ENCODE measurements at regions not wholly inside any gene's neighbourhood (a gene's known extent, or its start where the extent isn't known, plus 50 kb on each side); places are given as distances from the start of the nearest gene placed in this dataset.
"Not testable (repeated sequence)": the region's sequence is repeated elsewhere in the genome, so short reads cannot be mapped to it uniquely, and the experiment has no call there.

GRCh38 chr21:25462517-25462971 lies 144.7 kb downstream of the MRPL39 start:
- no peak overlapping the region for H3K4me3 ChIP-seq
- no peak for DNase-seq (ENCODE audit: low spot score in 2 of 2)
- H3K9me3 ChIP-seq: no peaks in the 10 kb centered on the region
- H3K36me3 ChIP-seq (replicated peaks): no peaks in the 10 kb centered on the region
- H3K27me3 ChIP-seq (ENCODE audit: low read depth): no peaks in the 10 kb centered on the region
- in situ Hi-C loops (cut with MboI; ENCODE audit: low sequenced_read_pairs): no loop called here
- H3K4me1 ChIP-seq: no peaks in the 10 kb centered on the region

- Histone ChIP-seq H3K4me1 (no peaks in the 10 kb centered on the region), H3K36me3 (replicated peaks) (no peaks in the 10 kb centered on the region), H3K9me3 (no peaks in the 10 kb centered on the region), H3K4me3 (no peak overlapping the region), H3K27me3 (ENCODE audit: low read depth) (no peaks in the 10 kb centered on the region)
- no peak for DNase-seq (ENCODE audit: low spot score in 2 of 2)
- in situ Hi-C loops (cut with MboI; ENCODE audit: low sequenced_read_pairs): no loop called here
Measured at GRCh38 chr21:25461725-25462124, 145.6 kb downstream of the MRPL39 start.

- Histone ChIP-seq H3K9me3 (no peaks in the 10 kb centered on the region), H3K36me3 (replicated peaks) (no peaks in the 10 kb centered on the region), H3K27me3 (ENCODE audit: low read depth) (no peaks in the 10 kb centered on the region), H3K4me1 (no peaks in the 10 kb centered on the region), H3K4me3 (no peak overlapping the region)
- DNase-seq (ENCODE audit: low spot score in 2 of 2): no peak
- in situ Hi-C loops (cut with MboI; ENCODE audit: low sequenced_read_pairs): no loop called here
Measured at GRCh38 chr21:25459993-25460392, 147.3 kb downstream of the MRPL39 start.

- H3K27me3 ChIP-seq (ENCODE audit: low read depth): no peaks in the 10 kb centered on the region
- H3K36me3 ChIP-seq (replicated peaks): no peaks in the 10 kb centered on the region
- no peak for DNase-seq (ENCODE audit: low spot score in 2 of 2)
- no peak overlapping the region for H3K4me3 ChIP-seq
- no peaks in the 10 kb centered on the region for H3K9me3 ChIP-seq
- in situ Hi-C loops (cut with MboI; ENCODE audit: low sequenced_read_pairs): no loop called here
- H3K4me1 ChIP-seq: no peaks in the 10 kb centered on the region
Measured at GRCh38 chr21:25459365-25459764, 147.9 kb downstream of the MRPL39 start.

GRCh38 chr21:25458484-25458883 lies 148.8 kb downstream of the MRPL39 start:
- Histone ChIP-seq H3K9me3 (no peaks in the 10 kb centered on the region), H3K27me3 (ENCODE audit: low read depth) (no peaks in the 10 kb centered on the region), H3K4me1 (no peaks in the 10 kb centered on the region), H3K36me3 (replicated peaks) (no peaks in the 10 kb centered on the region), H3K4me3 (no peak overlapping the region)
- DNase-seq (ENCODE audit: low spot score in 2 of 2): no peak
- in situ Hi-C loops (cut with MboI; ENCODE audit: low sequenced_read_pairs): no loop called here

- Histone ChIP-seq H3K27me3 (ENCODE audit: low read depth) (no peaks in the 10 kb centered on the region), H3K36me3 (replicated peaks) (no peaks in the 10 kb centered on the region), H3K4me3 (no peak overlapping the region), H3K9me3 (no peaks in the 10 kb centered on the region), H3K4me1 (no peaks in the 10 kb centered on the region)
- in situ Hi-C loops (cut with MboI; ENCODE audit: low sequenced_read_pairs): no loop called here
- DNase-seq (ENCODE audit: low spot score in 2 of 2): no peak
Measured at GRCh38 chr21:25457946-25458345, 149.3 kb downstream of the MRPL39 start.

GRCh38 chr21:25457411-25457810 lies 149.9 kb downstream of the MRPL39 start:
- no peaks in the 10 kb centered on the region for H3K4me1 ChIP-seq
- H3K4me3 ChIP-seq: no peak overlapping the region
- H3K9me3 ChIP-seq: no peaks in the 10 kb centered on the region
- no peaks in the 10 kb centered on the region for H3K36me3 ChIP-seq (replicated peaks)
- no peak for DNase-seq (ENCODE audit: low spot score in 2 of 2)
- in situ Hi-C loops (cut with MboI; ENCODE audit: low sequenced_read_pairs): no loop called here
- H3K27me3 ChIP-seq (ENCODE audit: low read depth): no peaks in the 10 kb centered on the region

GRCh38 chr21:25456672-25457071 lies 150.6 kb downstream of the MRPL39 start:
- Histone ChIP-seq H3K9me3 (no peaks in the 10 kb centered on the region), H3K36me3 (replicated peaks) (no peaks in the 10 kb centered on the region), H3K27me3 (ENCODE audit: low read depth) (no peaks in the 10 kb centered on the region), H3K4me1 (no peaks in the 10 kb centered on the region), H3K4me3 (no peak overlapping the region)
- in situ Hi-C loops (cut with MboI; ENCODE audit: low sequenced_read_pairs): no loop called here
- DNase-seq (ENCODE audit: low spot score in 2 of 2): no peak

GRCh38 chr21:25453524-25453923 lies 153.8 kb downstream of the MRPL39 start:
- H3K4me3 ChIP-seq: no peak overlapping the region
- DNase-seq (ENCODE audit: low spot score in 2 of 2): no peak
- in situ Hi-C loops (cut with MboI; ENCODE audit: low sequenced_read_pairs): no loop called here
- no peaks in the 10 kb centered on the region for H3K4me1 ChIP-seq
- no peaks in the 10 kb centered on the region for H3K9me3 ChIP-seq
- H3K36me3 ChIP-seq (replicated peaks): no peaks in the 10 kb centered on the region
- no peaks in the 10 kb centered on the region for H3K27me3 ChIP-seq (ENCODE audit: low read depth)

GRCh38 chr21:25449950-25450349 lies 157.3 kb downstream of the MRPL39 start:
- DNase-seq (ENCODE audit: low spot score in 2 of 2): no peak
- in situ Hi-C loops (cut with MboI; ENCODE audit: low sequenced_read_pairs): no loop called here
- H3K9me3 ChIP-seq: no peaks in the 10 kb centered on the region
- no peaks in the 10 kb centered on the region for H3K4me1 ChIP-seq
- H3K27me3 ChIP-seq (ENCODE audit: low read depth): no peaks in the 10 kb centered on the region
- no peaks in the 10 kb centered on the region for H3K36me3 ChIP-seq (replicated peaks)
- no peak overlapping the region for H3K4me3 ChIP-seq

- H3K4me3 ChIP-seq: no peak overlapping the region
- in situ Hi-C loops (cut with MboI; ENCODE audit: low sequenced_read_pairs): no loop called here
- peak in 1 of 2 experiments; percentile 11 for DNase-seq (ENCODE audit: low spot score in 2 of 2)
- H3K36me3 ChIP-seq (replicated peaks): no peaks in the 10 kb centered on the region
- no peaks in the 10 kb centered on the region for H3K4me1 ChIP-seq
- H3K27me3 ChIP-seq (ENCODE audit: low read depth): no peaks in the 10 kb centered on the region
- no peaks in the 10 kb centered on the region for H3K9me3 ChIP-seq
Measured at GRCh38 chr21:25441835-25442234, 165.4 kb downstream of the MRPL39 start.

- H3K36me3 ChIP-seq (replicated peaks); DNase-seq (ENCODE audit: low spot score in 2 of 2); H3K4me1 ChIP-seq; H3K9me3 ChIP-seq; H3K27me3 ChIP-seq (ENCODE audit: low read depth); H3K4me3 ChIP-seq; in situ Hi-C loops (cut with MboI; ENCODE audit: low sequenced_read_pairs): not testable (repeated sequence)
Measured at GRCh38 chr21:25437465-25437864, 169.8 kb downstream of the MRPL39 start.

- H3K27me3 ChIP-seq (ENCODE audit: low read depth): no peaks in the 10 kb centered on the region; the same call in 1 of the 2 replicates
- DNase-seq (ENCODE audit: low spot score in 2 of 2): no peak
- in situ Hi-C loops (cut with MboI; ENCODE audit: low sequenced_read_pairs): no loop called here
- H3K4me3 ChIP-seq: no peak overlapping the region
- H3K36me3 ChIP-seq (replicated peaks): no peaks in the 10 kb centered on the region
- no peaks in the 10 kb centered on the region for H3K9me3 ChIP-seq
- no peaks in the 10 kb centered on the region for H3K4me1 ChIP-seq
Measured at GRCh38 chr21:25428537-25428936, 178.7 kb downstream of the MRPL39 start.

GRCh38 chr21:25427828-25428227 lies 179.5 kb downstream of the MRPL39 start:
- H3K27me3 ChIP-seq (ENCODE audit: low read depth): no peaks in the 10 kb centered on the region; the same call in 1 of the 2 replicates
- no peaks in the 10 kb centered on the region for H3K4me1 ChIP-seq
- in situ Hi-C loops (cut with MboI; ENCODE audit: low sequenced_read_pairs): no loop called here
- no peak for DNase-seq (ENCODE audit: low spot score in 2 of 2)
- H3K4me3 ChIP-seq: no peak overlapping the region
- no peaks in the 10 kb centered on the region for H3K36me3 ChIP-seq (replicated peaks)
- no peaks in the 10 kb centered on the region for H3K9me3 ChIP-seq

GRCh38 chr21:25426580-25426979 lies 180.7 kb downstream of the MRPL39 start:
- Histone ChIP-seq H3K27me3 (ENCODE audit: low read depth) (no peaks in the 10 kb centered on the region; the same call in 1 of the 2 replicates), H3K4me3 (no peak overlapping the region), H3K9me3 (no peaks in the 10 kb centered on the region), H3K36me3 (replicated peaks) (no peaks in the 10 kb centered on the region), H3K4me1 (no peaks in the 10 kb centered on the region)
- no peak for DNase-seq (ENCODE audit: low spot score in 2 of 2)
- in situ Hi-C loops (cut with MboI; ENCODE audit: low sequenced_read_pairs): no loop called here
